ENCODE measurements at regions not wholly inside any gene's neighbourhood (a gene's known extent, or its start where the extent isn't known, plus 50 kb on each side); places are given as distances from the start of the nearest gene placed in this dataset.
A peak's percentile ranks its signal among the peaks of the same experiment; 100 is the strongest.

DNA sequence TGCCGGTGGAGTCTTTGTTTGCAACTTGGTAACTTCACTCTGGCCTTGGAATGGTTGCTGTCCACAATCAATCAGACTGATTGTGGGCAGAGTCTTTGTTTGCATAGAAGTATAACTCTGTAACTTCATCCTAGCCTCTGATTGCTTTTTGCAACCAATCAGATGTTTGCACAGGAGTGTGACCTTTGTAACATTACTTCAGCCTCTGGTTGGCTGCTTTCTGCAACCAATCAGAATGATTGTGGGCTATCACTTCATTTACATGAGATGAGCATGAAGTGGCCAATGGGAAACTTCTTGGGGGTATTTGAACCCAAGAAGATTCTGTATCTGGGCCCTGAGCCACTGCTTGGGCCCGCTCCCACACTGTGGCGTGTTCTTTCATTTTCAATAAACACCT, 79.6 kb upstream of the CLDN5 start:
- no TSS peak for BruUV-seq (replicated peaks)
- H3K79me2 ChIP-seq (ENCODE audit: low read length): no peaks in the 10 kb centered on the region
- DNase-seq (no peak), ATAC-seq (no peak)
- no peaks in the 10 kb centered on the region for H4K20me1 ChIP-seq (ENCODE audit: low read length)
- ChIA-PET POLR2A (ENCODE audit: unreplicated experiment) (no interaction called here), CTCF (no interaction called here)
- no peak overlapping the region for H3K4me2 ChIP-seq (ENCODE audit: low read length)
- intact Hi-C loops (cut with micrococcal nuclease): no loop called here
- H3K36me3 ChIP-seq (ENCODE audit: low read depth, low read length): no peaks in the 10 kb centered on the region
- no peak overlapping the region for H3K9ac ChIP-seq (ENCODE audit: low read length)
- H3K27me3 ChIP-seq (ENCODE audit: low read length): no peaks in the 10 kb centered on the region
- no peak overlapping the region for H2AFZ ChIP-seq (ENCODE audit: low read length)
- H3K4me1 ChIP-seq (ENCODE audit: insufficient read depth, low read length): peaks cover 44% of the 10 kb centered on the region
- H3F3A ChIP-seq (ENCODE audit: low read length, unreplicated experiment): no peaks in the 10 kb centered on the region
- H3K27ac ChIP-seq (ENCODE audit: low read length): no peak overlapping the region
- no peak for TF ChIP-seq EZH2 (IDR thresholded peaks at IDR 0.05; ENCODE audit: low read length, unreplicated experiment)
- TF ChIP-seq, protein P1, sequence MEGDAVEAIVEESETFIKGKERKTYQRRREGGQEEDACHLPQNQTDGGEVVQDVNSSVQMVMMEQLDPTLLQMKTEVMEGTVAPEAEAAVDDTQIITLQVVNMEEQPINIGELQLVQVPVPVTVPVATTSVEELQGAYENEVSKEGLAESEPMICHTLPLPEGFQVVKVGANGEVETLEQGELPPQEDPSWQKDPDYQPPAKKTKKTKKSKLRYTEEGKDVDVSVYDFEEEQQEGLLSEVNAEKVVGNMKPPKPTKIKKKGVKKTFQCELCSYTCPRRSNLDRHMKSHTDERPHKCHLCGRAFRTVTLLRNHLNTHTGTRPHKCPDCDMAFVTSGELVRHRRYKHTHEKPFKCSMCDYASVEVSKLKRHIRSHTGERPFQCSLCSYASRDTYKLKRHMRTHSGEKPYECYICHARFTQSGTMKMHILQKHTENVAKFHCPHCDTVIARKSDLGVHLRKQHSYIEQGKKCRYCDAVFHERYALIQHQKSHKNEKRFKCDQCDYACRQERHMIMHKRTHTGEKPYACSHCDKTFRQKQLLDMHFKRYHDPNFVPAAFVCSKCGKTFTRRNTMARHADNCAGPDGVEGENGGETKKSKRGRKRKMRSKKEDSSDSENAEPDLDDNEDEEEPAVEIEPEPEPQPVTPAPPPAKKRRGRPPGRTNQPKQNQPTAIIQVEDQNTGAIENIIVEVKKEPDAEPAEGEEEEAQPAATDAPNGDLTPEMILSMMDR (conservative IDR thresholded peaks at IDR 0.05; ENCODE audit: low read depth, low read length): no peak
- no peaks in the 10 kb centered on the region for H3K9me3 ChIP-seq (ENCODE audit: low read length)
- H3K9me2 ChIP-seq (replicated peaks; ENCODE audit: low read length): no peaks in the 10 kb centered on the region
- no peak overlapping the region for H3K4me3 ChIP-seq (ENCODE audit: low read length)

DNA sequence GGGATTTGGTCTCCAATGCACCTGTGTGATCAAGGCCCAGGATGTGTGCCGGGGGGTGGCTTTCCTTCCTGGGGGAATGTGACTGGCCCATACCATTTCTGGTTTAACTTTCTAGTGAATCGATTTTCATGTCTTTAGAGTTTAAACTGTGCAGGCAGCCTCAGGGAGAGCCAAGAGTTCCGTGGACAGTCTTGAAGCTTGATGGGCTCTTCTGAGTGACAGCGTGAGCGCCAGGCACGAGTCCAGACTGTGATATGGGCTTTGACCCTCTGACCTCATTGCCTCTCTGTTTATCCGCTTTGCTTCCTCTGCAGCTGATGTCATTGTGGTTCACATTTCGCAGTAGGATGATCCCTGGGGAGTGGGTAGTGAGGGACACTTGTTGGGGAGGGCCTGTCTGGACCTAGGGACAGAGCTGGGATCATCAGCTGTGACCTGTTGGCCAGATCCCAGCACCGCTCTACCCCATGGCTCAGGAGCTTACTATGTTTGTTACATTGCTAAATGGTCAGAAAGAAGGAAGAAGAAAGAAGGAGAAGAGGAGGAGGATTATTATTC, 80.6 kb upstream of the CLDN5 start:
- no peaks in the 10 kb centered on the region for H4K20me1 ChIP-seq (ENCODE audit: low read length)
- no peaks in the 10 kb centered on the region for H3K9me2 ChIP-seq (replicated peaks; ENCODE audit: low read length)
- DNase-seq (no peak), ATAC-seq (no peak)
- H3K79me2 ChIP-seq (ENCODE audit: low read length): no peaks in the 10 kb centered on the region
- ChIA-PET POLR2A (ENCODE audit: unreplicated experiment) (no interaction called here), CTCF (no interaction called here)
- no peaks in the 10 kb centered on the region for H3K36me3 ChIP-seq (ENCODE audit: low read depth, low read length)
- intact Hi-C loops (cut with micrococcal nuclease): no loop called here
- H3K4me2 ChIP-seq (ENCODE audit: low read length): no peak overlapping the region
- peak overlapping the region; percentile 56; the same call in 1 of the 2 replicates for H3K9ac ChIP-seq (ENCODE audit: low read length)
- TF ChIP-seq, protein P1 (conservative IDR thresholded peaks at IDR 0.05; ENCODE audit: low read depth, low read length): no peak
- no peak for TF ChIP-seq EZH2 (IDR thresholded peaks at IDR 0.05; ENCODE audit: low read length, unreplicated experiment)
- no peak for TF ChIP-seq EZH2phosphoT487 (IDR thresholded peaks at IDR 0.05; ENCODE audit: borderline replicate concordance, low read length)
- no peak overlapping the region for H3K4me3 ChIP-seq (ENCODE audit: low read length)
- H3K27ac ChIP-seq (ENCODE audit: low read length): peak overlapping the region; percentile 81
- H2AFZ ChIP-seq (ENCODE audit: low read length): no peak overlapping the region
- no peaks in the 10 kb centered on the region for H3K9me3 ChIP-seq (ENCODE audit: low read length)
- BruUV-seq (replicated peaks): no TSS peak
- no peaks in the 10 kb centered on the region for H3F3A ChIP-seq (ENCODE audit: low read length, unreplicated experiment)
- H3K4me1 ChIP-seq (ENCODE audit: insufficient read depth, low read length): peaks cover 34% of the 10 kb centered on the region
- no peaks in the 10 kb centered on the region for H3K27me3 ChIP-seq (ENCODE audit: low read length)

DNA sequence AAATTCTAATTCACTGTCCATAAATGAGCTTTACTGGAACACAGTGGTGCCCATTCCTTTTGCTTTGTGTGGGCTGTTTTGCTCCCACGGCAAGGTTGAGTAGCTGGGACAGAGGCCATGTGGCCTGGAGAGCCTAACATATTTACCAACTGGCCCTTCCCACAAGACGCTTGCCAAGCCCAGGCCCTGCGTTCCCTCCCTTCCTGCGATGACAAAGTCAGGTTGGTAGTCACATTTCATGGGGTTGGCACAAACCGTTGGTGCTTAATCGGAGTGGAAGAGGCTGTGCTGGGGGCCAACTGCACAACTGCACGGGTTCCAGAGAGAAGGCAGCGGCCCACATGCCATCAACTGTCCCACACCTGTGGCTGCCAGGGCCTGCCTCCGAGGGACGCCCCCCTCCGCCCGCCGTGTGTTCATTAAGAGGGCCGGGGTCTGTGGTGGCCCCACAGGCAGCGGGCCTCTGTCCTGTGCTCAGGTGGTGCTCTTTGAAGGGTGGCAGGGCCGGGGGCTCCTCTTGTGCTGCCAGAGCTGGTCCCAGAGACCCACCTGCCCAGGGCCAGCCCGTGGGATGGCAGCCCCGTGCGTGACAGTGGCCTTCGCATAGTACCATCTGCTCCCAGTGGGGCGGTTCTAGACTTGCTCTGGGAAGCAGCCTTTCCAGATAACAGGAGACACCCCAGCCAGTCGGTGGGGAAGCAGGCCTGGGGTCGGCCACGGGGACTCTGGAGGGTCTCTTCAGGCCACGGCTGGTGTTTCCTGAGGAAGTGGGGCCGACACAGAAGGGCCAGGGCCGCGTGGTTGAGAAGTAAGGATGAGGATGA, 81.5 kb upstream of the CLDN5 start:
- POLR2A ChIA-PET (ENCODE audit: unreplicated experiment): no interaction called here
- Histone ChIP-seq H3K4me2 (ENCODE audit: low read length) (peak overlapping the region; percentile 52), H3K27me3 (ENCODE audit: low read length) (no peaks in the 10 kb centered on the region), H3K79me2 (ENCODE audit: low read length) (no peaks in the 10 kb centered on the region), H4K20me1 (ENCODE audit: low read length) (no peaks in the 10 kb centered on the region), H3K27ac (ENCODE audit: low read length) (peak overlapping the region; percentile 81), H3K9ac (ENCODE audit: low read length) (peak overlapping the region; percentile 66), H3K9me3 (ENCODE audit: low read length) (no peaks in the 10 kb centered on the region), H2AFZ (ENCODE audit: low read length) (peak overlapping the region; percentile 4; the same call in 1 of the 2 replicates), H3K4me1 (ENCODE audit: insufficient read depth, low read length) (peaks cover 30% of the 10 kb centered on the region), H3K9me2 (replicated peaks; ENCODE audit: low read length) (no peaks in the 10 kb centered on the region), H3F3A (ENCODE audit: low read length, unreplicated experiment) (no peaks in the 10 kb centered on the region), H3K36me3 (ENCODE audit: low read depth, low read length) (no peaks in the 10 kb centered on the region), H3K4me3 (ENCODE audit: low read length) (no peak overlapping the region)
- intact Hi-C loops (cut with micrococcal nuclease): no loop called here
- TF ChIP-seq, protein P1 (conservative IDR thresholded peaks at IDR 0.05; ENCODE audit: low read depth, low read length): no peak
- TF ChIP-seq EZH2phosphoT487 (IDR thresholded peaks at IDR 0.05; ENCODE audit: borderline replicate concordance, low read length) (no peak), EZH2 (IDR thresholded peaks at IDR 0.05; ENCODE audit: low read length, unreplicated experiment) (no peak)
- CTCF ChIA-PET: no interaction called here
- peak; percentile 76 for DNase-seq
- ATAC-seq: peak; percentile 74
- BruUV-seq (replicated peaks): TSS peak; percentile 63
